ENCODE measurements at regions not wholly inside any gene's neighbourhood (a gene's known extent, or its start where the extent isn't known, plus 50 kb on each side); places are given as distances from the start of the nearest gene placed in this dataset.

GRCh38 chr16:80263181-80263823, 277.5 kb upstream of the DYNLRB2 start:
- no peak overlapping the region for H3K27ac ChIP-seq
- no peak overlapping the region for H3K4me3 ChIP-seq
- H3K4me1 ChIP-seq: no peaks in the 10 kb centered on the region
- WGBS, 2 donors (ENCODE audit: low coverage in 1 of 2): 46 to 92% methylated on average over 1 to 3 of the region's 4 CpGs
- H3K9me3 ChIP-seq: no peaks in the 10 kb centered on the region
- ATAC-seq: no peak
- no peaks in the 10 kb centered on the region for H3K27me3 ChIP-seq
- TF ChIP-seq, protein P1, sequence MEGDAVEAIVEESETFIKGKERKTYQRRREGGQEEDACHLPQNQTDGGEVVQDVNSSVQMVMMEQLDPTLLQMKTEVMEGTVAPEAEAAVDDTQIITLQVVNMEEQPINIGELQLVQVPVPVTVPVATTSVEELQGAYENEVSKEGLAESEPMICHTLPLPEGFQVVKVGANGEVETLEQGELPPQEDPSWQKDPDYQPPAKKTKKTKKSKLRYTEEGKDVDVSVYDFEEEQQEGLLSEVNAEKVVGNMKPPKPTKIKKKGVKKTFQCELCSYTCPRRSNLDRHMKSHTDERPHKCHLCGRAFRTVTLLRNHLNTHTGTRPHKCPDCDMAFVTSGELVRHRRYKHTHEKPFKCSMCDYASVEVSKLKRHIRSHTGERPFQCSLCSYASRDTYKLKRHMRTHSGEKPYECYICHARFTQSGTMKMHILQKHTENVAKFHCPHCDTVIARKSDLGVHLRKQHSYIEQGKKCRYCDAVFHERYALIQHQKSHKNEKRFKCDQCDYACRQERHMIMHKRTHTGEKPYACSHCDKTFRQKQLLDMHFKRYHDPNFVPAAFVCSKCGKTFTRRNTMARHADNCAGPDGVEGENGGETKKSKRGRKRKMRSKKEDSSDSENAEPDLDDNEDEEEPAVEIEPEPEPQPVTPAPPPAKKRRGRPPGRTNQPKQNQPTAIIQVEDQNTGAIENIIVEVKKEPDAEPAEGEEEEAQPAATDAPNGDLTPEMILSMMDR (IDR thresholded peaks at IDR 0.05): no peak
- TF ChIP-seq POLR2AphosphoS5 (IDR thresholded peaks at IDR 0.05) (no peak), EP300 (IDR thresholded peaks at IDR 0.05) (no peak), POLR2A (IDR thresholded peaks at IDR 0.05) (no peak)
- no peaks in the 10 kb centered on the region for H3K36me3 ChIP-seq

DNA sequence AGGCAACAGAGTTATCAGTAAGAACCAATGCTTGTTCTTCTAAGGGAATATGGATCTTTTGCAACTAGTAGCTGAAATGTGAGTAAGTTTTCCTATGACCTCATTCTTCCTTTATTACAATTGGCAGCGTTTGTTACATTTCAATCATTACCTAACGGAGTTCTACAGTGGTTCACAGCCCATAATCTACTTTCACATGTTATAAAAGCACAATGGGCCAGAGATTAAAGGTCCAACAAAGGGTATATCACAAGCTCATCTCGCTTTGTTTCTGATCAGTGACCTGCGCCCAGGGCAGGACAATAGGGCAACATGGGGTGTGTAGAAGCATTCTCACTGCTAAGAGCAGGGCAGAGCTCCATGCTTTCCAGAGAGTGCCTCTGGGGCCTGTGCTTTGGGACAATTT, 279.9 kb upstream of the DYNLRB2 start:
- H3K4me3 ChIP-seq: no peak overlapping the region
- ATAC-seq: no peak
- 76 to 90% methylated on average over 4 of the region's 4 CpGs for WGBS, 2 donors (ENCODE audit: low coverage in 1 of 2)
- H3K9me3 ChIP-seq: no peaks in the 10 kb centered on the region
- no peaks in the 10 kb centered on the region for H3K36me3 ChIP-seq
- no peaks in the 10 kb centered on the region for H3K27me3 ChIP-seq
- no peaks in the 10 kb centered on the region for H3K4me1 ChIP-seq
- TF ChIP-seq EP300 (IDR thresholded peaks at IDR 0.05): no peak
- TF ChIP-seq POLR2AphosphoS5 (IDR thresholded peaks at IDR 0.05): no peak
- no peak for TF ChIP-seq POLR2A (IDR thresholded peaks at IDR 0.05)
- TF ChIP-seq, protein P1 (IDR thresholded peaks at IDR 0.05): no peak
- no peak overlapping the region for H3K27ac ChIP-seq

DNA sequence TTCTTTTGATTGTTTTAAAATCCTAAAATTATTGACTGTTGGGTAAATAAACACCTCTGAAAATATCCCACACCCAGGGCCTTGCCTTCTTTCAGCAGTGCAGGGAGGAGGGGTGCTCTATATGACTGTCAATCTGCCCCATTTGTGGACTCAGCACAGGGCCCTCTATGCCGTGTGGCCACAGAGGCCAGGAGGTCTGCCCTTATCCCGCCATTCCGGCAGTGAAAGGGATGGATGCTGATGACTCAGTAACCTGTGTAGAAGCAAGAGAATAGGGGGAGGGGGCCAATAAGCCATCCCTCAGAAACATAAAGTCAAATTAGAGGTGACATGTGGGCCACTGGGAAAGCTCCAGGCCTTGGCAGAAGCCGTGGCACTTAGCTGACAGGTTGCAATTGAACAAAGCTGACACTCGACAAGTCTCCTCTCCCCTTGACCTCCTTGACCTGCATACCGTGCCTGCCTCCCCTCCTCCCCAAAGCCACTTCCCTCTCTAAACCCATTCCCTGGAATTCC, 281.4 kb upstream of the DYNLRB2 start:
- no peaks in the 10 kb centered on the region for H3K4me1 ChIP-seq
- 63 to 80% methylated on average over 2 to 6 of the region's 6 CpGs for WGBS, 2 donors (ENCODE audit: low coverage in 1 of 2)
- H3K36me3 ChIP-seq: no peaks in the 10 kb centered on the region
- H3K27me3 ChIP-seq: no peaks in the 10 kb centered on the region
- no peak overlapping the region for H3K4me3 ChIP-seq
- TF ChIP-seq EP300 (IDR thresholded peaks at IDR 0.05) (no peak), POLR2A (IDR thresholded peaks at IDR 0.05) (no peak), POLR2AphosphoS5 (IDR thresholded peaks at IDR 0.05) (no peak)
- TF ChIP-seq, protein P1 (IDR thresholded peaks at IDR 0.05): no peak
- no peaks in the 10 kb centered on the region for H3K9me3 ChIP-seq
- ATAC-seq: no peak
- no peak overlapping the region for H3K27ac ChIP-seq

DNA sequence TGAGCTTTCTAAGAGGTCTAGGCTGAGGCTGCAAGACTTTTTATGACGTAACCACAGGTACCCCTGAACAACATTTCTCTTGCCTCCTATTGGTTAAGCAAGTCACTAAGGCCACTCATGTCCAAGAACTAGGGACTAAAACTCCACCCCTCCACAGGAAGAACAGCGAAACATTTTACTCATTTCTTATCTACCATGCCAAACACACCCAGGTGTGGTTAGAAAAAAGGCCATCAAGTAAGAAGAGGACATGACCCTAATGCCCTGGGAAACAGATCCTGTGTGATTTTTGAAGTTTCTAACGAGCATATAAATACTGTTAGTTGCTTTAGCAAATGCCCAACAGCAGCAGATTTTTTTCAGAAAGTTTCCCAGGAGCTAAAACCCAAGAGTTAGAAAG, 282.4 kb upstream of the DYNLRB2 start:
- WGBS, 2 donors (ENCODE audit: low coverage in 1 of 2): 69 to 70% methylated on average over 2 of the region's 3 CpGs
- H3K27me3 ChIP-seq: no peaks in the 10 kb centered on the region

More for the DNA sequence above, 282.4 kb upstream of the DYNLRB2 start:
- Histone ChIP-seq H3K4me3 (no peak overlapping the region), H3K27ac (no peak overlapping the region), H3K4me1 (no peaks in the 10 kb centered on the region), H3K9me3 (no peaks in the 10 kb centered on the region), H3K36me3 (no peaks in the 10 kb centered on the region)
- TF ChIP-seq POLR2AphosphoS5 (IDR thresholded peaks at IDR 0.05) (no peak), EP300 (IDR thresholded peaks at IDR 0.05) (no peak), POLR2A (IDR thresholded peaks at IDR 0.05) (no peak)
- TF ChIP-seq, protein P1 (IDR thresholded peaks at IDR 0.05): no peak
- ATAC-seq: no peak
